Smooth muscle cell (in vitro differentiated cells): ENCODE measurements at regions not wholly inside any gene's neighbourhood (a gene's known extent, or its start where the extent isn't known, plus 50 kb on each side); places are given as distances from the start of the nearest gene placed in this dataset.

Experiments used
- DNase-seq: peaks from one replicate; lab custom pipeline; 2025; ENCODE audit not compliant: unreplicated experiment; lab: John Stamatoyannopoulos, UW
- H2AFZ ChIP-seq: fragments of 200-600 bp; sonication (generic); 2 replicates; pipeline ENCODE4 v1.6.0; 2016; ENCODE audit warnings: antibody characterized with exemption, low read depth, mild to moderate bottlenecking
- H3F3A ChIP-seq: fragments of 200-600 bp; sonication (generic); 2 replicates; pipeline ENCODE4 v1.6.0; 2017; ENCODE audit warnings: antibody characterized with exemption, low read depth
- H3K27ac ChIP-seq: fragments of 200-600 bp; sonication (generic); 2 replicates; pipeline ENCODE4 v1.5.1; 2016; ENCODE audit warnings: low read depth, mild to moderate bottlenecking
- H3K27me3 ChIP-seq: fragments of 200-600 bp; sonication (generic); 2 replicates; pipeline ENCODE4 v1.6.1; 2016; ENCODE audit warnings: low read depth, mild to moderate bottlenecking
- H3K36me3 ChIP-seq: fragments of 200-600 bp; sonication (generic); 2 replicates; pipeline ENCODE4 v1.5.1; 2016; ENCODE audit warnings: low read depth
- H3K4me1 ChIP-seq: fragments of 200-600 bp; sonication (generic); 2 replicates; pipeline ENCODE4 v1.5.1; 2016; ENCODE audit warnings: low read depth
- H3K4me2 ChIP-seq: fragments of 200-600 bp; sonication (generic); 2 replicates; pipeline ENCODE4 v1.6.0; 2016; ENCODE audit warnings: mild to moderate bottlenecking
- H3K4me3 ChIP-seq: fragments of 200-600 bp; sonication (generic); 2 replicates; pipeline ENCODE4 v1.5.1; 2016; ENCODE audit warnings: mild to moderate bottlenecking
- H3K79me2 ChIP-seq: fragments of 200-600 bp; sonication (generic); 2 replicates; pipeline ENCODE4 v1.6.0; 2016; ENCODE audit warnings: low read depth, mild to moderate bottlenecking
- H3K9ac ChIP-seq: fragments of 200-600 bp; sonication (generic); 2 replicates; pipeline ENCODE4 v1.6.0; 2016; ENCODE audit warnings: low read depth
- H3K9me3 ChIP-seq: fragments of 200-600 bp; sonication (generic); replicated peaks from 2 replicates; pipeline ENCODE4 v1.5.1; 2016; ENCODE audit warnings: low read depth
- H4K20me1 ChIP-seq: fragments of 200-600 bp; sonication (generic); 2 replicates; pipeline ENCODE4 v1.6.0; 2016; ENCODE audit warnings: low read depth
- WGBS: methylation state at CpG from one replicate; pipeline ENCODE4 v1.1.7; 2016; ENCODE audit warnings: low lambda C conversion rate; 5-methylcytosine and 5-hydroxymethylcytosine counted together
- TF ChIP-seq, protein P1 (sequence below): fragments of 200-600 bp; sonication (generic); IDR thresholded peaks from 2 replicates; pipeline ENCODE4 v1.5.1; 2017; ENCODE audit warnings: borderline replicate concordance, mild to moderate bottlenecking, antibody characterized with exemption; ENCODE audit not compliant: insufficient read depth, poor library complexity, severe bottlenecking

DNA sequence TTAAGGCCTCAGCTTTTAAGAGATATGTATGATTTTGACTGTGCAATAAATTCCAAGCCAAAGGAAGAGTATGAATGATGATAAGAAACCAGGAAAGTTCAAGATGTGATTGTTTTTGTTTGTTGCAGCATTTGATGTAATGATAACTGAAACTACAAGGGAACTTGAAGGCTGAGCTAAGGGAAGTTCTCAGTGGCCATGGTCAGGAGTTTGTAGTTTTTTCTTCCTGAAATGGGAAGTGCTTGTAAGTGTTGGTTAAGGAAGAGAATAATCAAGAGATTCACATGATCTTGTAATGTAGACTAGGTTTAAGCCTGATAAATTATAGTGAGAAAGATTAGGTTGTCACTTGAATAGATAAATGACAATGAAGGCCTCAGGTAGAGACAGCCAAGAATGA lies 53.4 kb downstream of the PTCHD4 start:
- no peaks in the 10 kb centered on the region for H3F3A ChIP-seq
- DNase-seq: no peak
- H3K9me3 ChIP-seq: no peaks in the 10 kb centered on the region
- H3K4me3 ChIP-seq: no peak overlapping the region
- no peaks in the 10 kb centered on the region for H3K79me2 ChIP-seq
- no peak overlapping the region for H3K4me2 ChIP-seq
- TF ChIP-seq, protein P1, sequence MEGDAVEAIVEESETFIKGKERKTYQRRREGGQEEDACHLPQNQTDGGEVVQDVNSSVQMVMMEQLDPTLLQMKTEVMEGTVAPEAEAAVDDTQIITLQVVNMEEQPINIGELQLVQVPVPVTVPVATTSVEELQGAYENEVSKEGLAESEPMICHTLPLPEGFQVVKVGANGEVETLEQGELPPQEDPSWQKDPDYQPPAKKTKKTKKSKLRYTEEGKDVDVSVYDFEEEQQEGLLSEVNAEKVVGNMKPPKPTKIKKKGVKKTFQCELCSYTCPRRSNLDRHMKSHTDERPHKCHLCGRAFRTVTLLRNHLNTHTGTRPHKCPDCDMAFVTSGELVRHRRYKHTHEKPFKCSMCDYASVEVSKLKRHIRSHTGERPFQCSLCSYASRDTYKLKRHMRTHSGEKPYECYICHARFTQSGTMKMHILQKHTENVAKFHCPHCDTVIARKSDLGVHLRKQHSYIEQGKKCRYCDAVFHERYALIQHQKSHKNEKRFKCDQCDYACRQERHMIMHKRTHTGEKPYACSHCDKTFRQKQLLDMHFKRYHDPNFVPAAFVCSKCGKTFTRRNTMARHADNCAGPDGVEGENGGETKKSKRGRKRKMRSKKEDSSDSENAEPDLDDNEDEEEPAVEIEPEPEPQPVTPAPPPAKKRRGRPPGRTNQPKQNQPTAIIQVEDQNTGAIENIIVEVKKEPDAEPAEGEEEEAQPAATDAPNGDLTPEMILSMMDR: no peak
- H3K27me3 ChIP-seq: no peaks in the 10 kb centered on the region
- H3K4me1 ChIP-seq: no peaks in the 10 kb centered on the region
- no peak overlapping the region for H3K9ac ChIP-seq
- no peaks in the 10 kb centered on the region for H3K36me3 ChIP-seq
- no peak overlapping the region for H3K27ac ChIP-seq
- H2AFZ ChIP-seq: no peak overlapping the region
- H4K20me1 ChIP-seq: peaks cover 8% of the 10 kb centered on the region

DNA sequence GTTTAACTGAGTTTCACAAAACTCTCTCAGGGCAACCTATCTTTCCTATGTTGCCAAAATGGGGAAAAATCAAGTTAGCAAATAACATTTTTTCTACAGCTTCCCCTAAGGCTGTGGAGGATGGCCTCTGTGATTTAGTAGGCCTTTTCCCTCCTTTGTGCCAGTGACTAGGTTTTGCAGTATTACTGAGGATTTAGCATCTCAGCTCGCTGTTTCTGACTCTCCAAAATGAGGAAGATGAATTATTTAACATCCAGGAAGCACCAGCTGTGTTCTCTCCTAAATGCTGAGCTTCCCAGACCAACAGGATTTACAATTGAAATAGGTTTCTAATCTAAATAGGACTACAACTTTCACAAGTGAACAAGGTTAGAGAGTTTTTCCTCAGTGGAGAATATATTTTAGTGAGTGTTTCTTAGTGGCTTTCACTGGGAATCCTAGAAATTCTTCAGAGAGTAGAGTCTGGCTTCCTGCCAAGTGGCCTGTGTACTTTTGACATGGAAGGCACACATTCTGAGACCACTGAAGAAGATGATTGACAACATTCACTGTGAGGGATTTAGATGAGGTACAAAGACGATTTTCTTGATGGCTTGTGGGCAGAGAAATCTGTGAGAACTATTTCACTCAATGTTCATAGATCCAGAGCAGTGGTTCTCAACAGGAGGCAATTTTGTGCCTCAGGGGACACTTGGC lies 62.4 kb downstream of the PTCHD4 start:
- DNase-seq: no peak
- Histone ChIP-seq H3K36me3 (no peaks in the 10 kb centered on the region), H3F3A (no peaks in the 10 kb centered on the region), H3K9ac (no peak overlapping the region), H3K27me3 (peaks cover 3% of the 10 kb centered on the region), H3K4me1 (no peaks in the 10 kb centered on the region), H3K4me2 (no peak overlapping the region), H3K79me2 (no peaks in the 10 kb centered on the region), H3K4me3 (no peak overlapping the region), H3K9me3 (no peaks in the 10 kb centered on the region), H2AFZ (no peak overlapping the region), H4K20me1 (peaks cover 12% of the 10 kb centered on the region), H3K27ac (no peak overlapping the region)
- TF ChIP-seq, protein P1: no peak
- WGBS: 55% methylated on average over 2 of the region's 2 CpGs

DNA sequence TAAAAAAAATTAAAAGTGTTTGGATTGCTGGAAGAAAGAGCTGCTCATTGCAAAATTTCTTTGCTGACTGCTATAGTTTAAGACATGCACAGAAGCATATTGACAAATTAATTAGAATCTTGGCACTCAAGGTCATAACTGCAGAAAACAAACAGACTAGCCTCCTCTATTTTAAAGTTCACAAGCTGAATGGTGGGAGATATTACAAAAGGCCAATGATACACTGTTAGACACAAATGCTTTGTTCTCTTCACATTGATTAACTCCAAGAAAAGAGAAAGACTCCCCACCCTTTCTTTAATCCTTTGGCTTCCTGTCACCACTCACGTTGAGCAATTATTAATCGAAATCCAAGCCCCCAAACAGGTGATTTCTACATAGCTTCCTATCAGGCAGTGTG lies 69.1 kb downstream of the PTCHD4 start:
- no peaks in the 10 kb centered on the region for H3K4me1 ChIP-seq
- no peaks in the 10 kb centered on the region for H3K79me2 ChIP-seq
- H3K36me3 ChIP-seq: no peaks in the 10 kb centered on the region
- no peak for DNase-seq
- H3K4me2 ChIP-seq: no peak overlapping the region
- no peaks in the 10 kb centered on the region for H3K9me3 ChIP-seq
- no peak overlapping the region for H3K9ac ChIP-seq
- no peaks in the 10 kb centered on the region for H3F3A ChIP-seq
- 89% methylated on average over 2 of the region's 2 CpGs for WGBS
- no peak overlapping the region for H3K27ac ChIP-seq
- no peak overlapping the region for H2AFZ ChIP-seq
- TF ChIP-seq, protein P1: no peak
- H4K20me1 ChIP-seq: peaks cover 18% of the 10 kb centered on the region
- no peak overlapping the region for H3K4me3 ChIP-seq
- H3K27me3 ChIP-seq: peaks cover 5% of the 10 kb centered on the region

DNA sequence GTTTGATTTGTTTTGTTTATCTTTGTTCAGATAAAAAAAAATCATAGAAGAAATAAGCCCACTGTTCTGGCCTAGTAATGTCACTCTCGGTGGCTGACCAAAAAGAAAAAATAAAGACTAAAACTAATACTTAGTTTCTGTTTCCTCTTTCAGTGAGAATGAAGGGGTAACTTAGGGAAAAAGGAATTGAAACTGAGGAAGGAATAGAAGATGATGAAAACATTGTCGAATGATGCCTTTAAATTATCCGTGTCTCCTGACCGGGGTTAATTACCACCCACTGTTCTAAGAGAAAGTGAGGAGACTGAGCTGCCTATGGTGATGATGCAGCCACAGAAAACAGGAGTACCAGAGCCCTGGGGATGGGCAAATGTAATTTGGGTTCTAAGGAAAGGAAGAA lies 73.1 kb downstream of the PTCHD4 start:
- TF ChIP-seq, protein P1: no peak
- Histone ChIP-seq H3K27ac (no peak overlapping the region), H4K20me1 (peaks cover 4% of the 10 kb centered on the region), H3K9ac (no peak overlapping the region), H3K27me3 (no peaks in the 10 kb centered on the region), H2AFZ (no peak overlapping the region), H3F3A (no peaks in the 10 kb centered on the region), H3K9me3 (no peaks in the 10 kb centered on the region), H3K4me1 (no peaks in the 10 kb centered on the region), H3K4me2 (no peak overlapping the region), H3K4me3 (no peak overlapping the region), H3K36me3 (no peaks in the 10 kb centered on the region), H3K79me2 (no peaks in the 10 kb centered on the region)
- no peak for DNase-seq
- 88% methylated on average over 4 of the region's 4 CpGs for WGBS
